K562 (cell line): ENCODE measurements at regions not wholly inside any gene's neighbourhood (a gene's known extent, or its start where the extent isn't known, plus 50 kb on each side); places are given as distances from the start of the nearest gene placed in this dataset.

ENCODE experiments used
- RB1 ChIP-seq: fragments of 450-650 bp; IDR thresholded peaks from 2 replicates; pipeline ENCODE4 v1.6.1; 2017; ENCODE audit warnings: low read depth, mild to moderate bottlenecking
- ZFX ChIP-seq: sonication (generic); formaldehyde crosslinking; IDR thresholded peaks from 2 replicates; pipeline ENCODE4 v1.8.0; 2022; ENCODE audit warnings: mild to moderate bottlenecking, missing genetic modification reagents, moderate library complexity

GRCh38 chr6:14381829-14382677 lies 264.5 kb downstream of the CD83 start:
- TF ChIP-seq ZFX (CRISPR knock-in tag) = no peak
- no peak for TF ChIP-seq RB1
